NCI-H2171 (cell line): ENCODE measurements at regions not wholly inside any gene's neighbourhood (a gene's known extent, or its start where the extent isn't known, plus 50 kb on each side); places are given as distances from the start of the nearest gene placed in this dataset.
"Not testable (repeated sequence)": the region's sequence is repeated elsewhere in the genome, so short reads cannot be mapped to it uniquely, and the experiment has no call there.

ENCODE experiments used
- DNase-seq: peaks from one replicate; lab custom pipeline; 2025; lab: John Stamatoyannopoulos, UW

DNA sequence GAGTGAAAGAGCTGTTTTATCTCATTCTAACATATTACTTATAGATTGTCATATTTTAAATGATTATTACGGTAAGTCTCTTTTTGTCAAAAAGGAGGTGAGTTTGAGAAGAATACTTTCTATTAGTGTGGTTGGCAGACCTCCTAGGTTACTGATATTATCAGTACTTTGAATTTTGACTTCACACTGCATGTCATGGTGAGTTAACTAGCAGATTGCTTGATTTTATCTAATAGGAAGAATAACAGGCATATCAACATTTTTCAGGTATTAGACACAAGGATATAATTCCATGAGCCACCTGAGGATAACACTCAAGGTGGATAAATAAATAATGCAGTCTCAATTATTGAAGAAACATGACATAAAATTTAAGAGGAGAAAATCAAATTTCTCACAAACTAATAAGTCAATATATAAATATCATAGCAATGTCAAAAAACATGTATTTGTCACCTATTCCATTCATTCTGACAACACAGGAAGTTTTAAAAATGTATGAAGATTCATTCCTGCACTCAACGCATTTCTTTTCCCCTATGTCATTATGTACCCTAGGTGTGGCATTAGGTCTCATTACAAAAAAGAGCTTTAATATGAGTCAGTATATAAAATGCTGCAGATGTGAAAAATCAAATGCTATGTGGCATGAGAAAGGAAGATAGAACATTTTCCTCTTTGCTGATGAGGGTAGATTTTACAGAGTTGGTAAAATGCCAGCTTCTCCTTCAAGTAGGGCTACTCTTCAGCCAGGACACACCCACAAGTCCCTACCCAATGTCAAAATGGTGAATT is 1621.6 kb downstream of the REEP3 start:
- no peak for DNase-seq

DNA sequence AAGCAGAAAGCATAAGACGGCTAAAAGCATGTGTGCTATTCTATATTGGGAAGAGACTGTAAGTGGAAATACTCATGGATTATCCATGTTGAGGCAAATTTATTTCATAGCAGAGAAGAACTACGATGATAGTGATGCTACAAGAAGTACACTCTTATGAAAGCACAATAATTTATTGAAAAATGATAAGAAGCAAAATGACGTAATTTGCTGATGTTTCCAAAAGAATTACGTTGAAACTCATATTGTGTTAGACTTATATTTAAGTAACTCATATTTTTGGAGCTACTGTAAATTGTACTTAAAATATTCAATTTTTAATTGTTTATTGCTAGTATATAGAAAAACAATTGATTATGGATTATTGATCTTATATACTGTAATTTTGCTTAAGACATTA is 1622.5 kb downstream of the REEP3 start:
- DNase-seq = no peak

- no peak for DNase-seq
Observed at GRCh38 chr10:65149878-65150277, 1628.7 kb downstream of the REEP3 start.

- DNase-seq = no peak
Observed at GRCh38 chr10:65166272-65166671, 1645.1 kb downstream of the REEP3 start.

DNA sequence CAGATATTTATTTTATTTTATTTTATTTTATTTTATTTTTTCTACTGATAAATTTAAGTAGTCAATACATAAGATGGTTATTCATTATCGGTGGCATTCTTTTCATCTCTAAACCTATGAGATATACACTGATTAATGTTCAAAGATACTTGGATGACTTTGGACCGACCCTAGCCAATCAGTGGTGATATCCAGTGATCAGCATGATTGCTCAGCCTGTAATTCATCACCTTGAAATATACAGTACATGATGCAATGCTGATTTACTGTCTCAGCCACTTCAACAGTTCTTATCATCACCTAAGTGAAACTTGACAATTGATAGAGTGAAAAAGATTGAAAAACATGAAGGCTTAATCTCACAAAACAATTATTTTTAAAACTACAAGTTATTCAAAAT is 1651.0 kb downstream of the REEP3 start:
- no peak for DNase-seq

DNA sequence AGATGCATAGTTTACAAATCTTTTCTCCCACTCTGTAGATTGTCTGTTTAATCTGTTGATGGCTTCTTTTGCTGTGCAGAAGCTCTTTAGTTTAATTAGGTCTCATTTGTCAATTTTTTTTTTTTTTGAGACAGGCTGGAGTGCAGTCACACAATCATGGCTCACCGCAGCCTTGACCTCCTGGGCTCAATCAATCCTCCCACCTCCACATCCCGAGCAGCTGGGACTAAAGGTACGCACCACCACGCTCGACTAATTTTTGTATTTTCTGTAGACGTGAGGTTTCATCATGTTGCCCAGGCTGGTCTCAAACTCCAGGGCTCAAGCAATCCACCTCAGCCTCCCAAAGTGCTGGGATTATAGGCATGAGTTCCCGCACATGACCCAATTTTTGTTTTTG is 1655.8 kb downstream of the REEP3 start:
- DNase-seq = no peak

DNA sequence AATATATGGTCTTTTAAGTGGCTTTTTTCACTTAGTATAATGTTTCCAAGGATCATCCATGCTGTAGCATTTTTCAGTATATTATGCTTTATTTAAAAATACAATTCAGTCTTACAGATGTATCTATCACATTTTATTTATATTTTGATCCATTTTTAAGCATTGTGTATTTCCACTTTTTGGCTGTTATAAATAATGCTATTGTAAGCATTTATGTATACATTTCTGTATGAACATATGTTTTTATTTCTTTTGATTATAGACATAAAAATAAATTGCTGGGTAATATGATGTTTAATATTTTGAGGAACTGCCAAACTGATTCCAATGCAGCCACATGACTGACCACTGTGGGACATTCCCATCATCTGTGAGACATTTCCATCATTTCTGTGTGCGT is 1662.0 kb downstream of the REEP3 start:
- no peak for DNase-seq

DNA sequence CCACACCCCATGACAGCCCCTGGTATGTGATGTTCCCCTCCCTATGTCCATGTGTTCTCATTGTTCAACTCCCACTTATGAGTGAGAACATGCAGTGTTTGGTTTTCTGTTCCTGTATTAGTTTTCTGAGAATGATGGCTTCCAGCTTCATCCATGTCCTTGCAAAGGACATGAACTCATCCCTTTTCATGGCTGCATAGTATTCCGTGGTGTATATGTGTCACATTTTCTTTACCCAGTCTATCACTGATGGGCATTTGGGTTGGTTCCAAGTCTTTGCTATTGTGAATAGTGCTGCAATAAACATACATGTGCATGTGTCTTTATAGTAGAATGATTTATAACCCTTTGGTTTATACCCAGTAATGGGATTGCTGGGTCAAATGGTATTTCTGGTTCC is 1665.5 kb downstream of the REEP3 start:
- DNase-seq = not testable (repeated sequence)

- DNase-seq = no peak
Observed at GRCh38 chr10:65194126-65194525, 1672.9 kb downstream of the REEP3 start.

DNA sequence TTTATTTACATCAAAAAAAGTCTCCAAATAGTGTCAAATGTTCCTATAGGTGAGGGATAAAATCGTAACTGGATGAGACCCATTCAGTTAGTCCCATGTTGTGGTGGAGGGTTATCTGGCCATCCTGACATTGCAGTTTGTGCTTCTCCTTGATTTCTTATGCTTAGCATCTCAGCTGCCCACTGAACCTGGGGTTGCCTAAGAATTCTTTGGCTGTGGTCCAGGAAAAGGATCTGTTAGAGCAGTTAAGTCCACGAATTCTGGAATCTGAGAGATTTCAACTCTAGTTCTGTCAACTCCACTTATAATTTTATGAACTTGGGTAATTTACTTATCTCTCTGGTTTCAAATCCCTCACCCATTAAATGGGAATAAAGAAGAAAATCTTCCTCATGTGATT is 1673.4 kb downstream of the REEP3 start:
- no peak for DNase-seq

GRCh38 chr10:65196111-65196510 is 1674.9 kb downstream of the REEP3 start:
- DNase-seq = no peak

DNA sequence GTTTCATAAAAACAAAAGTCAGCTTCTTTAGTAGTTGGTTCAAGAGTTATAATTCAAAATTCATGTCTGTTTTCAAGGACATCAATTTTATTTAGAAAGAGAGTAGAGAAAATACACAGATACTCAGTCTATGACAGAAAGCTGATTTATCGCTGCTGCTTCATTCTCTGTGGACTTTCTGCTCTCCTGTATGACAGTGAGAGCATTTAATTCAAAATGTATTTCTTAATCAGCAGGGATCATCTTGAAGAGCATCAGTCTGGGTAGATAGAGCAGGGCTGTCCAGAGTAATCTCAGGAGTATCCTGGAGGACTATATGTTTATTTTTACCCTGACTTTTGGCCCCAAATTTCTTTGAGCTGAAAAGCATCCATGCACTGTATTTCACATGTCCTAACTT is 1676.7 kb downstream of the REEP3 start:
- no peak for DNase-seq

GRCh38 chr10:65201491-65201890 is 1680.3 kb downstream of the REEP3 start:
- no peak for DNase-seq

- DNase-seq = no peak
Observed at GRCh38 chr10:65204999-65205398, 1683.8 kb downstream of the REEP3 start.

DNA sequence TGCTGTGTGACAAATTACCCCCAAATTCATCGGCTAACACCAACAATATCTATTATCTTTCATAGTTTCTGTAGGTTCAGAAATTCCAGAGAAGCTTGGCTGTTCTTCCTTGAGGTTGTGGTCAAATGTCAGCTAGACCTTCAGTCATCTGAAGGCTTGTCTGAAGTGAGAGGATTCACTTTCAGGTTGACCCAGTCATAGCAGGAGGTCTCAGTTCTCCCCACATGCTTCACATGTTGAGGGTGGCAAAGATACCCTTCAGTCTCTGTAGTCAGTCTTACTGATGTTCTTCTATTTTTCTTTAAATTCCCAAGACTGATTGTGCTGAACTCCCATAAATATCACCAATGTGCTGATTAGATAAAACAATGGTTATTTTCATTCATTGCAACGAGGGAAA is 1692.0 kb downstream of the REEP3 start:
- DNase-seq = no peak

DNA sequence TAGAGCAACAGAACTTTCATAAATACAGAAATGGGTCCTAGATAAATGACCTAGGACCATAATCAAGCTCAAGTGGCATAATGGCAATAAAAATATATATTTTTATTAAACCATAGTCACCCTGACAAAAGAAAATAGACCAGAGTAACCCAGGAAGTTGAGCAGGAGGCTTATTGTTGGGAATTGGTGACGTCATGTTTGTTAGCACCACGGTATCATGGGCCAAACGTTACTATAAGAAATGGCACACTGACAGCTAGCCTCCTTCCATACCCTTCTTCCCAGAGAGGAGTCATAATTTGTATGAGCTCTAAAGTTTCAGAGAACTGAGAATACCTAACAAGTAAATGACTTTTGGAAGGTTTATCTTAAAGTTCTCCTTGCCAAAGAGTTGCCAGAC is 1698.2 kb downstream of the REEP3 start:
- no peak for DNase-seq

- no peak for DNase-seq
Observed at GRCh38 chr10:65231148-65231547, 1694.7 kb upstream of the LRRTM3 start.

- no peak for DNase-seq
Observed at GRCh38 chr10:65234261-65234660, 1691.6 kb upstream of the LRRTM3 start.

- no peak for DNase-seq
Observed at GRCh38 chr10:65235266-65235665, 1690.6 kb upstream of the LRRTM3 start.

DNA sequence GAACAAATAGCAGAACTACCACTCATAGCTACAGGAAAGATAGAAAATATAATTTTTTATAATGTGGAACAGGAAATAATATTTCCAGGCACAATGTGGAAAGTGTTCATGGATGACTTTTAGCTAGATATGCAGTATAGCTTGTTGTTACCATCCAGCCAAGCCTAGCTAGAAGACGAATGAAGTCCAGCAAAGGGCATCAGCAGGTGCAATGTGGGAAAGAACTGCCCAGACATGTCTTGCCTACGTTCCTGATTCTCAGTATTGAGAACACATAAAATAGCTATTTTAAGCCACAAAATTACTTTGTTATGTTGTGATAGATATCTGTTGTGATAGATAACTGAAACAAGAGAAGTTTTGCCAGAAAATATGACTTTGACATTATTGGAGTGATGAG is 1690.0 kb upstream of the LRRTM3 start:
- DNase-seq = no peak

DNA sequence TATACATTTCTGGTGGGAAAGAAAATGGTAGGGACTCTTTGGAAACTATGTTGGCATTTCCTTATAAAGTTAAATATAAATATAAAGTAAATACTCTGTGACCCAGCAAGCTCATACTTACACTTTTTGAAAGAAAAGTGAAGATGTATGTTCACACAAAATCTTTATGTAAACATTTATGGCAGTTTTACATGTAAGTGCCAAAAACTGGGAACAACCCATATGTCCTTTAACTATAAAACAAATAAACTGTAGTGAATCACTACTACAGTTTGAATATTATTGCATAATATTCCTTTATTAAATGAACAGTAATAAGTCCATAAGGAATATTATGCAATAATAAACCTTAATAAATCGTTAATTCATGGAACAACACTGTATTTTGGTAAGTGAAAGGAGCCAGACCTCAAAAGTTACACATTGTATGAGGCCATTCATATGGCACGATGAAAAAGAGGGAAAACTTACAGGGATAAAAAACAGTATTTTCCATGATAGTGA is 1660.3 kb upstream of the LRRTM3 start:
- DNase-seq = no peak

- not testable (repeated sequence) for DNase-seq
Observed at GRCh38 chr10:65269551-65269950, 1656.3 kb upstream of the LRRTM3 start.

DNA sequence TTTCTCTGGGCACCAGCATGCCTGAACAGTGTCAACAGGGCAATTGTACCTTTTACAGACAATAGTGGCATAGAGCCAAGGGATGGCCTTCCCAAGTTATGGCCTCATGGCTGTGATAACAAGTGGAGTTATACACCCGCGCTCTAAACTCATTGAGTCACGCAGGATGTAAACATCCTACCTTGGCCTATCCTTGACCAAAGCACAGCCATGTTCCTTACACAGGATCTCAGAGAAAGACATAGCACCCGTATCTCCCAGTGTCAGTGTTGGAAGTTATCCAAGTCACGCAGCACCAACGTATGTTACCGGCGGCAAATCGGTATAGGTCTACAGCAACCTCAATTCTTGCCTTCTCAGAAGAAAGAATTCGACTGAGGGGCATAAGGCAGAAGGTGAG is 1654.9 kb upstream of the LRRTM3 start:
- no peak for DNase-seq

DNA sequence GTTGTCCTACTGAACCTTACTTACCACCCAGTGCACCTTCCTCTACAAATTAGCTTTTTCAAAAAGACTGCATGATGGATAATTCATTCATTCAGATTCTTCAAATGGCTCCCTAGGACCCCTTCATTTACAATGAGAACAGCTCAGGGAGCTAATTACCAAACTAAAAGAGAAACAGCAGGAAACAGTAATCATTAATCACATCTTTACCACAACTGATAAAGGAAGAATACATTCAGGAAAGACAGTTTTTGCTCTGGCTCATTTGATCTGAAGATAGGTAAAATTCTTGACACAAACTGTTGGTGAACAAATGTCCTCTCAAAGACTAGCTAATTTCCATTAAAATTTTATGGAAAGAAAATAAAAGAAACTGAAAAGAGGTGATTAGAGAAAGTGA is 1652.7 kb upstream of the LRRTM3 start:
- DNase-seq = no peak
